ENCODE measurements at regions not wholly inside any gene's neighbourhood (a gene's known extent, or its start where the extent isn't known, plus 50 kb on each side); places are given as distances from the start of the nearest gene placed in this dataset.

GRCh38 chr10:6763423-6763822 is 183.3 kb upstream of the PRKCQ start:
- no peak for DNase-seq

- DNase-seq, result no peak
These were observed 182.9 kb upstream of the PRKCQ start for GRCh38 chr10:6763001-6763400.

- DNase-seq, result no peak
These were observed 179.9 kb upstream of the PRKCQ start for GRCh38 chr10:6759961-6760360.

GRCh38 chr10:6757158-6757557 is 177.1 kb upstream of the PRKCQ start:
- DNase-seq, result no peak

GRCh38 chr10:6756716-6757115 is 176.6 kb upstream of the PRKCQ start:
- no peak for DNase-seq

GRCh38 chr10:6755781-6756460 is 175.8 kb upstream of the PRKCQ start:
- no peak for DNase-seq

- no peak for DNase-seq
These were observed 173.6 kb upstream of the PRKCQ start for GRCh38 chr10:6753644-6754043.

- no peak for DNase-seq
These were observed 171.3 kb upstream of the PRKCQ start for GRCh38 chr10:6751363-6751762.

GRCh38 chr10:6748981-6749635 is 169.0 kb upstream of the PRKCQ start:
- no peak for DNase-seq

GRCh38 chr10:6748029-6748428 is 168.0 kb upstream of the PRKCQ start:
- DNase-seq, result no peak

GRCh38 chr10:6746782-6747181 is 166.7 kb upstream of the PRKCQ start:
- DNase-seq, result no peak

- DNase-seq, result no peak
These were observed 163.3 kb upstream of the PRKCQ start for GRCh38 chr10:6743291-6743849.

GRCh38 chr10:6741541-6741941 is 161.5 kb upstream of the PRKCQ start:
- DNase-seq, result no peak

GRCh38 chr10:6739530-6740174 is 159.6 kb upstream of the PRKCQ start:
- DNase-seq, result no peak

- no peak for DNase-seq
These were observed 158.2 kb upstream of the PRKCQ start for GRCh38 chr10:6738112-6738768.

GRCh38 chr10:6737758-6738111 is 157.7 kb upstream of the PRKCQ start:
- no peak for DNase-seq

GRCh38 chr10:6737080-6737641 is 157.1 kb upstream of the PRKCQ start:
- no peak for DNase-seq

- no peak for DNase-seq
These were observed 154.2 kb upstream of the PRKCQ start for GRCh38 chr10:6734286-6734685.

GRCh38 chr10:6729861-6730344 is 149.8 kb upstream of the PRKCQ start:
- no peak for DNase-seq

GRCh38 chr10:6729071-6729774 is 149.1 kb upstream of the PRKCQ start:
- DNase-seq, result no peak

- no peak for DNase-seq
These were observed 146.8 kb upstream of the PRKCQ start for GRCh38 chr10:6726924-6727323.

- no peak for DNase-seq
These were observed 142.5 kb upstream of the PRKCQ start for GRCh38 chr10:6722616-6723004.
